Vagina (tissue), 2 donors: ENCODE measurements at regions not wholly inside any gene's neighbourhood (a gene's known extent, or its start where the extent isn't known, plus 50 kb on each side); places are given as distances from the start of the nearest gene placed in this dataset.

Source experiments
- CTCF ChIP-seq, 3 experiments: fragments of 450-650 bp in 2 of 3; fragments of 200-600 bp in 1 of 3; sonication (generic) in 1 of 3; IDR thresholded peaks; one replicate each; pipeline ENCODE4 v1.5.1; 2017 to 2019; ENCODE audit warnings: antibody characterized with exemption in 3 of 3, mild to moderate bottlenecking in 2 of 3, moderate library complexity in 2 of 3
- POLR2A ChIP-seq, 2 donors: fragments of 450-650 bp; IDR thresholded peaks; one replicate each; pipeline ENCODE4 v1.6.1; 2017; ENCODE audit warnings: antibody characterized with exemption in 2 of 2, mild to moderate bottlenecking in 2 of 2, moderate library complexity in 2 of 2

GRCh38 chr6:4384656-4385055 is 249.3 kb upstream of the ECI2 start:
- no peak for TF ChIP-seq CTCF (IDR thresholded peaks at IDR 0.05)
- TF ChIP-seq POLR2A (IDR thresholded peaks at IDR 0.05): no peak
